WTC11 (cell line): ENCODE measurements at regions not wholly inside any gene's neighbourhood (a gene's known extent, or its start where the extent isn't known, plus 50 kb on each side); places are given as distances from the start of the nearest gene placed in this dataset.
A peak's percentile ranks its signal among the peaks of the same experiment; 100 is the strongest.

Experiments used
- ATAC-seq: fragments of 200-7000 bp; cut with Tn5 transposase; 2 replicates; pipeline ENCODE4 v1.10.0; 2021; ENCODE audit warnings: mild to moderate bottlenecking, moderate library complexity
- CTCF ChIA-PET: fragments of 300-600 bp; sonication (Branson Sonifier 250); formaldehyde crosslinking; loops from one replicate; lab custom pipeline; 2021; ENCODE audit warnings: antibody characterized with exemption; lab: Charles Lee
- POLR2A ChIA-PET: fragments of 350-600 bp; sonication (Branson Sonifier 250); formaldehyde crosslinking; loops from one replicate; lab custom pipeline; 2021; ENCODE audit warnings: antibody characterized with exemption; lab: Charles Lee
- DNase-seq: peaks from one replicate; pipeline ENCODE4 v3.0.0; 2021; ENCODE audit warnings: low spot score
- H3K27ac Mint-ChIP-seq: 2 replicates; pipeline ENCODE4 v1.8.0; 2021; ENCODE audit warnings: mixed read lengths
- H3K27me3 Mint-ChIP-seq: 2 replicates; pipeline ENCODE4 v1.8.0; 2021; ENCODE audit warnings: low read depth, mild to moderate bottlenecking, moderate library complexity, mixed read lengths
- H3K36me3 Mint-ChIP-seq: 2 replicates; pipeline ENCODE4 v1.8.0; 2021; ENCODE audit warnings: mixed read lengths
- H3K4me1 Mint-ChIP-seq: 2 replicates; pipeline ENCODE4 v1.8.0; 2022; ENCODE audit warnings: mixed read lengths
- H3K4me3 Mint-ChIP-seq: 2 replicates; pipeline ENCODE4 v1.8.0; 2021; ENCODE audit warnings: mild to moderate bottlenecking, moderate library complexity, mixed read lengths
- H3K9me3 Mint-ChIP-seq: 2 replicates; pipeline ENCODE4 v1.8.0; 2021; ENCODE audit warnings: mixed read lengths
- CBFB ChIP-seq: sonication (generic); formaldehyde crosslinking; IDR thresholded peaks from 2 replicates; pipeline ENCODE4 v1.8.1; 2022; ENCODE audit warnings: mild to moderate bottlenecking, low read depth, missing genetic modification reagents
- ETV6 ChIP-seq: sonication (generic); formaldehyde crosslinking; IDR thresholded peaks from 2 replicates; pipeline ENCODE4 v1.8.1; 2022; ENCODE audit warnings: mild to moderate bottlenecking, missing genetic modification reagents
- IRF2 ChIP-seq: sonication (generic); formaldehyde crosslinking; IDR thresholded peaks from 2 replicates; pipeline ENCODE4 v1.8.0; 2022; ENCODE audit warnings: low read depth, missing genetic modification reagents, borderline replicate concordance
- JAZF1 ChIP-seq: fragments of 250-450 bp; sonication (Bioruptor Pico); IDR thresholded peaks from 2 replicates; pipeline ENCODE4 v1.9.0; 2021; ENCODE audit warnings: moderate library complexity, mild to moderate bottlenecking, inconsistent platforms
- JUN ChIP-seq: sonication (generic); formaldehyde crosslinking; IDR thresholded peaks from 2 replicates; pipeline ENCODE4 v1.8.0; 2023; ENCODE audit warnings: mild to moderate bottlenecking, missing genetic modification reagents
- MAX ChIP-seq: sonication (generic); formaldehyde crosslinking; IDR thresholded peaks from 2 replicates; pipeline ENCODE4 v1.8.0; 2022; ENCODE audit warnings: mild to moderate bottlenecking, missing genetic modification reagents
- MYBL2 ChIP-seq: sonication (generic); formaldehyde crosslinking; IDR thresholded peaks from 2 replicates; pipeline ENCODE4 v1.8.1; 2023; ENCODE audit warnings: mild to moderate bottlenecking, moderate library complexity, missing genetic modification reagents
- NFATC4 ChIP-seq: fragments of 250-450 bp; sonication (Bioruptor Pico); IDR thresholded peaks from 2 replicates; pipeline ENCODE4 v1.9.0; 2021; ENCODE audit warnings: mild to moderate bottlenecking
- PRRX2 ChIP-seq: fragments of 250-450 bp; sonication (Bioruptor Pico); IDR thresholded peaks from 2 replicates; pipeline ENCODE4 v1.8.0; 2021; ENCODE audit warnings: mild to moderate bottlenecking
- SMAD3 ChIP-seq: sonication (generic); formaldehyde crosslinking; IDR thresholded peaks from 2 replicates; pipeline ENCODE4 v1.8.0; 2022; ENCODE audit warnings: missing genetic modification reagents, mild to moderate bottlenecking, borderline replicate concordance
- ZNF121 ChIP-seq: sonication (generic); formaldehyde crosslinking; IDR thresholded peaks from 2 replicates; pipeline ENCODE4 v1.8.0; 2023; ENCODE audit warnings: missing genetic modification reagents
- ZNF263 ChIP-seq: sonication (generic); formaldehyde crosslinking; IDR thresholded peaks from 2 replicates; pipeline ENCODE4 v1.8.1; 2022; ENCODE audit warnings: low read depth, mild to moderate bottlenecking, moderate library complexity, missing genetic modification reagents
- ZNF281 ChIP-seq: sonication (generic); formaldehyde crosslinking; IDR thresholded peaks from 2 replicates; pipeline ENCODE4 v1.8.0; 2023; ENCODE audit warnings: mild to moderate bottlenecking, missing genetic modification reagents
- TF ChIP-seq, protein P1 (sequence below): sonication (generic); formaldehyde crosslinking; IDR thresholded peaks from 2 replicates; pipeline ENCODE4 v1.8.1; 2023; ENCODE audit warnings: mild to moderate bottlenecking, moderate library complexity, missing genetic modification reagents
- TF ChIP-seq, protein P2 (sequence below): fragments of 200-600 bp; IDR thresholded peaks from 2 replicates; pipeline ENCODE4 v1.8.0; 2022; ENCODE audit warnings: antibody characterized with exemption
- TF ChIP-seq, protein P3 (sequence below): sonication (generic); formaldehyde crosslinking; IDR thresholded peaks from 2 replicates; pipeline ENCODE4 v1.8.1; 2023; ENCODE audit warnings: mild to moderate bottlenecking, missing genetic modification reagents, moderate library complexity
- TF ChIP-seq, protein P4 (sequence below): sonication (generic); formaldehyde crosslinking; IDR thresholded peaks from 2 replicates; pipeline ENCODE4 v1.8.1; 2023; ENCODE audit warnings: mild to moderate bottlenecking, missing genetic modification reagents

- no peaks in the 10 kb centered on the region for H3K9me3 Mint-ChIP-seq
- CTCF ChIA-PET: no interaction called here
- POLR2A ChIA-PET: interaction anchor here (0.6 kb wide), 1 partner anchor 208 kb away, joined by 4 read pairs; no protein-coding TSS in a partner anchor
- TF ChIP-seq, protein P1, sequence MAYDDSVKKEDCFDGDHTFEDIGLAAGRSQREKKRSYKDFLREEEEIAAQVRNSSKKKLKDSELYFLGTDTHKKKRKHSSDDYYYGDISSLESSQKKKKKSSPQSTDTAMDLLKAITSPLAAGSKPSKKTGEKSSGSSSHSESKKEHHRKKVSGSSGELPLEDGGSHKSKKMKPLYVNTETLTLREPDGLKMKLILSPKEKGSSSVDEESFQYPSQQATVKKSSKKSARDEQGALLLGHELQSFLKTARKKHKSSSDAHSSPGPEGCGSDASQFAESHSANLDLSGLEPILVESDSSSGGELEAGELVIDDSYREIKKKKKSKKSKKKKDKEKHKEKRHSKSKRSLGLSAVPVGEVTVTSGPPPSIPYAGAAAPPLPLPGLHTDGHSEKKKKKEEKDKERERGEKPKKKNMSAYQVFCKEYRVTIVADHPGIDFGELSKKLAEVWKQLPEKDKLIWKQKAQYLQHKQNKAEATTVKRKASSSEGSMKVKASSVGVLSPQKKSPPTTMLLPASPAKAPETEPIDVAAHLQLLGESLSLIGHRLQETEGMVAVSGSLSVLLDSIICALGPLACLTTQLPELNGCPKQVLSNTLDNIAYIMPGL (CRISPR knock-in tag): no peak
- peak; percentile 60; the same call in 1 of the 2 replicates for TF ChIP-seq ZNF263 (CRISPR knock-in tag)
- no peak for TF ChIP-seq CBFB (CRISPR knock-in tag)
- TF ChIP-seq JUN (CRISPR knock-in tag): no peak
- TF ChIP-seq ETV6: 0 out of 2 replicates have a peak, but pooled peaks have one; percentile 28
- peak; percentile 21; the same call in 1 of the 2 replicates for TF ChIP-seq ZNF281 (CRISPR knock-in tag)
- no peak for TF ChIP-seq ZNF121
- no peak for TF ChIP-seq JAZF1 (CRISPR knock-in tag)
- TF ChIP-seq, protein P2, sequence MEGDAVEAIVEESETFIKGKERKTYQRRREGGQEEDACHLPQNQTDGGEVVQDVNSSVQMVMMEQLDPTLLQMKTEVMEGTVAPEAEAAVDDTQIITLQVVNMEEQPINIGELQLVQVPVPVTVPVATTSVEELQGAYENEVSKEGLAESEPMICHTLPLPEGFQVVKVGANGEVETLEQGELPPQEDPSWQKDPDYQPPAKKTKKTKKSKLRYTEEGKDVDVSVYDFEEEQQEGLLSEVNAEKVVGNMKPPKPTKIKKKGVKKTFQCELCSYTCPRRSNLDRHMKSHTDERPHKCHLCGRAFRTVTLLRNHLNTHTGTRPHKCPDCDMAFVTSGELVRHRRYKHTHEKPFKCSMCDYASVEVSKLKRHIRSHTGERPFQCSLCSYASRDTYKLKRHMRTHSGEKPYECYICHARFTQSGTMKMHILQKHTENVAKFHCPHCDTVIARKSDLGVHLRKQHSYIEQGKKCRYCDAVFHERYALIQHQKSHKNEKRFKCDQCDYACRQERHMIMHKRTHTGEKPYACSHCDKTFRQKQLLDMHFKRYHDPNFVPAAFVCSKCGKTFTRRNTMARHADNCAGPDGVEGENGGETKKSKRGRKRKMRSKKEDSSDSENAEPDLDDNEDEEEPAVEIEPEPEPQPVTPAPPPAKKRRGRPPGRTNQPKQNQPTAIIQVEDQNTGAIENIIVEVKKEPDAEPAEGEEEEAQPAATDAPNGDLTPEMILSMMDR: no peak
- TF ChIP-seq SMAD3 (CRISPR knock-in tag): no peak
- TF ChIP-seq MYBL2: no peak
- TF ChIP-seq, protein P3, sequence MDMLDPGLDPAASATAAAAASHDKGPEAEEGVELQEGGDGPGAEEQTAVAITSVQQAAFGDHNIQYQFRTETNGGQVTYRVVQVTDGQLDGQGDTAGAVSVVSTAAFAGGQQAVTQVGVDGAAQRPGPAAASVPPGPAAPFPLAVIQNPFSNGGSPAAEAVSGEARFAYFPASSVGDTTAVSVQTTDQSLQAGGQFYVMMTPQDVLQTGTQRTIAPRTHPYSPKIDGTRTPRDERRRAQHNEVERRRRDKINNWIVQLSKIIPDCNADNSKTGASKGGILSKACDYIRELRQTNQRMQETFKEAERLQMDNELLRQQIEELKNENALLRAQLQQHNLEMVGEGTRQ (CRISPR knock-in tag): peak; percentile 25; the same call in 1 of the 2 replicates
- TF ChIP-seq PRRX2 (CRISPR knock-in tag): no peak
- peak; percentile 59; the same call in 1 of the 2 replicates for TF ChIP-seq MAX (CRISPR knock-in tag)
- no peak for TF ChIP-seq IRF2 (CRISPR knock-in tag)
- no peak for TF ChIP-seq NFATC4 (CRISPR knock-in tag)
- TF ChIP-seq, protein P4, sequence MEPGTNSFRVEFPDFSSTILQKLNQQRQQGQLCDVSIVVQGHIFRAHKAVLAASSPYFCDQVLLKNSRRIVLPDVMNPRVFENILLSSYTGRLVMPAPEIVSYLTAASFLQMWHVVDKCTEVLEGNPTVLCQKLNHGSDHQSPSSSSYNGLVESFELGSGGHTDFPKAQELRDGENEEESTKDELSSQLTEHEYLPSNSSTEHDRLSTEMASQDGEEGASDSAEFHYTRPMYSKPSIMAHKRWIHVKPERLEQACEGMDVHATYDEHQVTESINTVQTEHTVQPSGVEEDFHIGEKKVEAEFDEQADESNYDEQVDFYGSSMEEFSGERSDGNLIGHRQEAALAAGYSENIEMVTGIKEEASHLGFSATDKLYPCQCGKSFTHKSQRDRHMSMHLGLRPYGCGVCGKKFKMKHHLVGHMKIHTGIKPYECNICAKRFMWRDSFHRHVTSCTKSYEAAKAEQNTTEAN: peak; percentile 99
- TF ChIP-seq, all 79 proteins: peak for 6
- peak overlapping the region; percentile 97 for H3K27ac Mint-ChIP-seq
- H3K27me3 Mint-ChIP-seq: peaks cover 30% of the 10 kb centered on the region
- no peaks in the 10 kb centered on the region for H3K36me3 Mint-ChIP-seq
- DNase-seq (peak; percentile 69), ATAC-seq (peak; percentile 45)
- H3K4me3 Mint-ChIP-seq: peak overlapping the region; percentile 93
- H3K4me1 Mint-ChIP-seq: peaks cover 61% of the 10 kb centered on the region
These were observed 99.2 kb upstream of the TENM3 start for GRCh38 chr4:182143822-182144625.
